IPS DF 6.9 (cell line): ENCODE measurements at regions not wholly inside any gene's neighbourhood (a gene's known extent, or its start where the extent isn't known, plus 50 kb on each side); places are given as distances from the start of the nearest gene placed in this dataset.

Source experiments
- DNase-seq: peaks from one replicate; pipeline ENCODE4 v3.0.0-alpha.2; 2013; ENCODE audit warnings: low read depth, low spot score
- H3K27ac ChIP-seq: one replicate; pipeline ENCODE4 v1.5.1; 2013; ENCODE audit warnings: low read length, control low read depth
- H3K27me3 ChIP-seq: 2 replicates; pipeline ENCODE4 v1.6.1; 2013; ENCODE audit warnings: mild to moderate bottlenecking, low read length; ENCODE audit not compliant: control insufficient read depth, insufficient read depth
- H3K36me3 ChIP-seq: 2 replicates; pipeline ENCODE4 v1.6.1; 2013; ENCODE audit warnings: low read length; ENCODE audit not compliant: control insufficient read depth, insufficient read depth
- H3K4me1 ChIP-seq: 2 replicates; pipeline ENCODE4 v1.6.1; 2013; ENCODE audit warnings: low read length; ENCODE audit not compliant: control insufficient read depth, insufficient read depth
- H3K4me3 ChIP-seq: 2 replicates; pipeline ENCODE4 v1.5.1; 2013; ENCODE audit warnings: mild to moderate bottlenecking, low read length
- H3K9me3 ChIP-seq: 2 replicates; pipeline ENCODE4 v1.6.1; 2013; ENCODE audit warnings: low read length, inconsistent platforms; ENCODE audit not compliant: control insufficient read depth, insufficient read depth
- WGBS: extraction: QIAGEN DNeasy Blood & Tissue Kit; methylation state at CpG from one replicate; pipeline ENCODE4 v1.1.7; 2013; ENCODE audit warnings: mixed read lengths, missing lambda C conversion rate; ENCODE audit not compliant: insufficient read length, insufficient coverage; 5-methylcytosine and 5-hydroxymethylcytosine counted together

DNA sequence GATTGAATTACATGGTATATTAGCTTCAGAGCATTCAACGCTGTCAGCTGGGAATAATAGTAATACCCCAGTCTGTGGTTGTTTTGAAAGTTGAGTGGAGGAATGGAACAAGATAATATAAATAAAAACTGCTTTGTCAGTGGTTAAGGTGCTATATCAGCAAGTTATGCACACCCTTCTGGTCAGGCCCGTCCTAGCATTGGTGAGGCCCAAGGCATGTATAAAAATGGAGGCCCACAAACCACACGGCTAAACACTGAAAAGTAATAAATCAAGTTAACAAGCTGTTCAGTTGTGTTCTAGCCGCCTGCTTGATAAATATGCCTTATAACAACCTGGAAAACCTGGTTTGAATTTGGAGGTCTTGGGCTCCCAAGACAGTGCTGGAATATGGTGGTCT is 77.4 kb downstream of the PSMG1 start:
- Histone ChIP-seq H3K36me3 (no peaks in the 10 kb centered on the region), H3K27ac (no peak overlapping the region), H3K4me1 (no peaks in the 10 kb centered on the region), H3K4me3 (no peak overlapping the region), H3K27me3 (no peaks in the 10 kb centered on the region), H3K9me3 (no peaks in the 10 kb centered on the region)
- DNase-seq = no peak
- no CpG with 5 or more reads among the region's 4 CpGs for WGBS

DNA sequence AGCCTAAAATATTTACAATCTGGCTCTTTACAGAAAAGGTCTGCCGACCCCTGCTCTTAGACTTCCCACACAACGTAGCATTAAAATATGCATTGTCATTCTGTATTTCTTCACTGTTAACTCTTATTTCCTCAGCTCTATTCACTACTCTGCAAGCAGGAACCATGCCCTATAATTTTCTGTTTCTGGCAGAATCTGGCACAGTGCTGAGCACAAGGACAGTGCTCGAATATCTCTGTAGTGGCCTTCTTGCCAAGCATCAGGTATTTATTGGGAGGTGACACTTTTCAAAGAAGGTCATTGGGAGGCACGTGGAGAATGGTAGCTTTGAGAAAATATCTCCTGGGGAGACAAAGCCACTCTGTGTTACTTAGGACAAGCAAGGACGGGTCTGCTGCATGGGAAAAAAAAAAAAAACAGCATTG is 77.9 kb downstream of the PSMG1 start:
- no peaks in the 10 kb centered on the region for H3K36me3 ChIP-seq
- WGBS = no CpG with 5 or more reads among the region's 5 CpGs
- no peaks in the 10 kb centered on the region for H3K27me3 ChIP-seq
- H3K27ac ChIP-seq = no peak overlapping the region
- H3K9me3 ChIP-seq = no peaks in the 10 kb centered on the region
- no peak for DNase-seq
- no peaks in the 10 kb centered on the region for H3K4me1 ChIP-seq
- no peak overlapping the region for H3K4me3 ChIP-seq

DNA sequence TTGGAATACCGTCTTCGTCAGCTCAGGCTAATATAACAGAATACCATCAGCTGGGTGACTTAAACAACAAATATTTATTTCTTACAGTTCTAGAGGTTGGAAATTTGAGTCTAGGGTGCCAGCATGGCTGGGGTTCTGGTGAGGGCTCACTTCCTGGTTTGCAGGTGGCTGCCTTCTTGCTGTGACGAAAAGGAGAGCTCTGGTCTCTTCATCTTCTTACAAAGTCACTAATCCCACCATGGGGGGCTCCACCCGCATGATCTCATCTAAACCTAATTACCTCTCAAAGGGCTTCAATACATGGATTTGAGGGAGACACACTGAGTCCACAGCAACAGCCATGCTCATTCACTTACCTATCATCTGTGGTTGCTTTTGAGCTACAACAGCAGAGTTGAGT is 78.3 kb downstream of the PSMG1 start:
- Histone ChIP-seq H3K9me3 (no peaks in the 10 kb centered on the region), H3K36me3 (no peaks in the 10 kb centered on the region), H3K4me1 (no peaks in the 10 kb centered on the region), H3K4me3 (no peak overlapping the region), H3K27me3 (no peaks in the 10 kb centered on the region), H3K27ac (no peak overlapping the region)
- DNase-seq = no peak
- WGBS = no CpG with 5 or more reads among the region's 4 CpGs

- H3K27ac ChIP-seq = no peak overlapping the region
- no peak overlapping the region for H3K4me3 ChIP-seq
- no peaks in the 10 kb centered on the region for H3K27me3 ChIP-seq
- no peaks in the 10 kb centered on the region for H3K4me1 ChIP-seq
- no CpG with 5 or more reads among the region's 4 CpGs for WGBS
- H3K36me3 ChIP-seq = no peaks in the 10 kb centered on the region
- DNase-seq = no peak
- H3K9me3 ChIP-seq = no peaks in the 10 kb centered on the region
Measured at GRCh38 chr21:39103689-39104088, 79.6 kb downstream of the PSMG1 start.

- no peak overlapping the region for H3K4me3 ChIP-seq
- H3K27me3 ChIP-seq = no peaks in the 10 kb centered on the region
- DNase-seq = no peak
- no peaks in the 10 kb centered on the region for H3K4me1 ChIP-seq
- no peaks in the 10 kb centered on the region for H3K9me3 ChIP-seq
- H3K27ac ChIP-seq = no peak overlapping the region
- no peaks in the 10 kb centered on the region for H3K36me3 ChIP-seq
- no CpG with 5 or more reads among the region's 4 CpGs for WGBS
Measured at GRCh38 chr21:39099859-39100258, 83.4 kb downstream of the PSMG1 start.

- H3K27me3 ChIP-seq = no peaks in the 10 kb centered on the region
- H3K4me1 ChIP-seq = no peaks in the 10 kb centered on the region
- no peaks in the 10 kb centered on the region for H3K9me3 ChIP-seq
- DNase-seq = no peak
- H3K4me3 ChIP-seq = no peak overlapping the region
- no peak overlapping the region for H3K27ac ChIP-seq
- no CpG with 5 or more reads among the region's 3 CpGs for WGBS
- H3K36me3 ChIP-seq = no peaks in the 10 kb centered on the region
Measured at GRCh38 chr21:39098696-39099200, 84.5 kb downstream of the PSMG1 start.

- H3K4me1 ChIP-seq = no peaks in the 10 kb centered on the region
- WGBS = no CpG with 5 or more reads among the region's 9 CpGs
- no peak for DNase-seq
- no peaks in the 10 kb centered on the region for H3K9me3 ChIP-seq
- no peaks in the 10 kb centered on the region for H3K36me3 ChIP-seq
- H3K4me3 ChIP-seq = no peak overlapping the region
- no peaks in the 10 kb centered on the region for H3K27me3 ChIP-seq
- no peak overlapping the region for H3K27ac ChIP-seq
Measured at GRCh38 chr21:39097981-39098380, 85.3 kb downstream of the PSMG1 start.

GRCh38 chr21:39097335-39097861 is 85.9 kb downstream of the PSMG1 start:
- Histone ChIP-seq H3K27ac (no peak overlapping the region), H3K36me3 (no peaks in the 10 kb centered on the region), H3K9me3 (no peaks in the 10 kb centered on the region), H3K27me3 (no peaks in the 10 kb centered on the region), H3K4me3 (no peak overlapping the region), H3K4me1 (no peaks in the 10 kb centered on the region)
- no peak for DNase-seq
- WGBS = no CpG with 5 or more reads among the region's 13 CpGs

- Histone ChIP-seq H3K4me3 (no peak overlapping the region), H3K4me1 (no peaks in the 10 kb centered on the region), H3K27ac (no peak overlapping the region), H3K36me3 (no peaks in the 10 kb centered on the region), H3K9me3 (no peaks in the 10 kb centered on the region), H3K27me3 (no peaks in the 10 kb centered on the region)
- WGBS = no CpG with 5 or more reads among the region's 8 CpGs
- DNase-seq = peak; percentile 13
Measured at GRCh38 chr21:39096754-39097153, 86.5 kb downstream of the PSMG1 start.

- Histone ChIP-seq H3K27me3 (no peaks in the 10 kb centered on the region), H3K4me1 (no peaks in the 10 kb centered on the region), H3K27ac (no peak overlapping the region), H3K4me3 (no peak overlapping the region), H3K36me3 (no peaks in the 10 kb centered on the region), H3K9me3 (no peaks in the 10 kb centered on the region)
- DNase-seq = no peak
- WGBS = no CpG with 5 or more reads among the region's 7 CpGs
Measured at GRCh38 chr21:39095681-39096080, 87.6 kb downstream of the PSMG1 start.

DNA sequence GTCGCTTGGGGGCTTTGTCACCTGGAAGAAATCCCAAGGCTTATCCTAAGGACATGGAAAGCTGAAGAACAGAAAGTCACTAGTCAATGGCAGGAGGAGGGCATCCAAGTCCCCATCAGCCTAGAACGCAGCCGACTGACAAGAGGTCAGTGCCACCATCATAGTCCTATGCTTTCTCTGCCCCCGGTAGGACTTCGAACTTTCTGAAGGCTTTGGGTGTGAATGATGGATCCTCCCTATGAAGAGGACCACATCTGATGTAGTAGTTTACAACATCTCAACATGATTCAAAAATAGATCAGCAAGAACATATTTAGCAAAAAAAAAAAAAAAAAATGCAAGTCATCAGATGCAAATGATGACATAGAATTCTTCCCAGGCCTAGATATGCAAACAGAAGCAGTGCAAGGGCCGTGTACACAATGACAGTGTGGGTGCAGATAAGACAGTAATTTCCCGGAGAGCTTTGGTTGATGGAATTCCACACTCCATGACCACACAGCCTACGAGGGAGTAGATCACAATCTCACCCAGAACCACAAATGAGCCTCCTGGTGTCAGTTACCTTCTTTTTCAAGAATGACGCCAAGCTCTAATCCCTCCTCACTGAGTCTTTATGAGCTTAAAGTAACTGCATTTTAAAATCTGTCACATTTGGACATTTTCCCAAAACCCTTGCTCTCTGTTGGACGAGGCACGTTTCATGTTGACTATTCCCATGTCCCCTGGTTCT is 88.2 kb downstream of the PSMG1 start:
- H3K36me3 ChIP-seq = no peaks in the 10 kb centered on the region
- H3K4me1 ChIP-seq = no peaks in the 10 kb centered on the region
- no peaks in the 10 kb centered on the region for H3K9me3 ChIP-seq
- WGBS = no CpG with 5 or more reads among the region's 11 CpGs
- no peak overlapping the region for H3K27ac ChIP-seq
- DNase-seq = no peak
- no peaks in the 10 kb centered on the region for H3K27me3 ChIP-seq
- H3K4me3 ChIP-seq = no peak overlapping the region
